ENCODE measurements at regions not wholly inside any gene's neighbourhood (a gene's known extent, or its start where the extent isn't known, plus 50 kb on each side); places are given as distances from the start of the nearest gene placed in this dataset.

- no peaks in the 10 kb centered on the region for H3K36me3 ChIP-seq
- no peaks in the 10 kb centered on the region for H3K9me3 ChIP-seq
- H3K27ac ChIP-seq: no peak overlapping the region
- no peak overlapping the region for H3K4me3 ChIP-seq
- H3K27me3 ChIP-seq: no peaks in the 10 kb centered on the region
- DNase-seq (no peak), ATAC-seq (ENCODE audit: low FRiP score in 2 of 2) (no peak)
- TF ChIP-seq EP300 (IDR thresholded peaks at IDR 0.05) (no peak), POLR2AphosphoS5 (IDR thresholded peaks at IDR 0.05) (no peak), POLR2A (IDR thresholded peaks at IDR 0.05) (no peak)
- TF ChIP-seq, protein P1, sequence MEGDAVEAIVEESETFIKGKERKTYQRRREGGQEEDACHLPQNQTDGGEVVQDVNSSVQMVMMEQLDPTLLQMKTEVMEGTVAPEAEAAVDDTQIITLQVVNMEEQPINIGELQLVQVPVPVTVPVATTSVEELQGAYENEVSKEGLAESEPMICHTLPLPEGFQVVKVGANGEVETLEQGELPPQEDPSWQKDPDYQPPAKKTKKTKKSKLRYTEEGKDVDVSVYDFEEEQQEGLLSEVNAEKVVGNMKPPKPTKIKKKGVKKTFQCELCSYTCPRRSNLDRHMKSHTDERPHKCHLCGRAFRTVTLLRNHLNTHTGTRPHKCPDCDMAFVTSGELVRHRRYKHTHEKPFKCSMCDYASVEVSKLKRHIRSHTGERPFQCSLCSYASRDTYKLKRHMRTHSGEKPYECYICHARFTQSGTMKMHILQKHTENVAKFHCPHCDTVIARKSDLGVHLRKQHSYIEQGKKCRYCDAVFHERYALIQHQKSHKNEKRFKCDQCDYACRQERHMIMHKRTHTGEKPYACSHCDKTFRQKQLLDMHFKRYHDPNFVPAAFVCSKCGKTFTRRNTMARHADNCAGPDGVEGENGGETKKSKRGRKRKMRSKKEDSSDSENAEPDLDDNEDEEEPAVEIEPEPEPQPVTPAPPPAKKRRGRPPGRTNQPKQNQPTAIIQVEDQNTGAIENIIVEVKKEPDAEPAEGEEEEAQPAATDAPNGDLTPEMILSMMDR (IDR thresholded peaks at IDR 0.05): no peak
- H3K4me1 ChIP-seq: no peaks in the 10 kb centered on the region
Observed at GRCh38 chr6:55052846-55053245, 121.5 kb upstream of the HCRTR2 start.

- no peak for ATAC-seq (ENCODE audit: low FRiP score in 2 of 2)
- no peak for DNase-seq
- H3K27ac ChIP-seq: no peak overlapping the region
- no peaks in the 10 kb centered on the region for H3K4me1 ChIP-seq
- H3K9me3 ChIP-seq: peaks cover 0 to 2% (median 1%) of the 10 kb centered on the region in 4 donors
- H3K4me3 ChIP-seq: no peak overlapping the region
- no peaks in the 10 kb centered on the region for H3K36me3 ChIP-seq
- TF ChIP-seq POLR2AphosphoS5 (IDR thresholded peaks at IDR 0.05) (no peak), POLR2A (IDR thresholded peaks at IDR 0.05) (no peak), EP300 (IDR thresholded peaks at IDR 0.05) (no peak)
- TF ChIP-seq, protein P1 (IDR thresholded peaks at IDR 0.05): no peak
- H3K27me3 ChIP-seq: no peaks in the 10 kb centered on the region
Observed at GRCh38 chr6:55058682-55059081, 115.6 kb upstream of the HCRTR2 start.

GRCh38 chr6:55064711-55065420 is 109.4 kb upstream of the HCRTR2 start:
- TF ChIP-seq EP300 (IDR thresholded peaks at IDR 0.05) (no peak), POLR2A (IDR thresholded peaks at IDR 0.05) (no peak), POLR2AphosphoS5 (IDR thresholded peaks at IDR 0.05) (no peak)
- TF ChIP-seq, protein P1 (IDR thresholded peaks at IDR 0.05): no peak

GRCh38 chr6:55069132-55069781 is 105.1 kb upstream of the HCRTR2 start:
- Histone ChIP-seq H3K27ac (no peak overlapping the region), H3K4me3 (no peak overlapping the region), H3K4me1 (no peaks in the 10 kb centered on the region), H3K9me3 (no peaks in the 10 kb centered on the region), H3K27me3 (no peaks in the 10 kb centered on the region), H3K36me3 (no peaks in the 10 kb centered on the region)
- ATAC-seq (ENCODE audit: low FRiP score in 2 of 2) (no peak), DNase-seq (no peak)
- TF ChIP-seq POLR2A (IDR thresholded peaks at IDR 0.05) (no peak), EP300 (IDR thresholded peaks at IDR 0.05) (no peak), POLR2AphosphoS5 (IDR thresholded peaks at IDR 0.05) (no peak)
- TF ChIP-seq, protein P1 (IDR thresholded peaks at IDR 0.05): peak in 4 of 6 experiments; percentile 15 to 43 (median 26)
- WGBS, 2 donors: 19 to 22% methylated on average over 3 of the region's 3 CpGs

More at GRCh38 chr6:55064711-55065420, 109.4 kb upstream of the HCRTR2 start:
- H3K27me3 ChIP-seq: no peaks in the 10 kb centered on the region
- ATAC-seq (ENCODE audit: low FRiP score in 2 of 2): no peak
- no peak for DNase-seq
- no peaks in the 10 kb centered on the region for H3K36me3 ChIP-seq
- H3K4me3 ChIP-seq: no peak overlapping the region
- H3K27ac ChIP-seq: no peak overlapping the region
- WGBS, 2 donors: 42 to 61% methylated on average over 3 of the region's 3 CpGs
- H3K4me1 ChIP-seq: no peaks in the 10 kb centered on the region
- H3K9me3 ChIP-seq: peaks cover 0 to 2% (median 0%) of the 10 kb centered on the region in 4 donors

Measured in upper lobe of left lung (tissue), 6 donors.